Osteoblast (primary cell): ENCODE measurements at regions not wholly inside any gene's neighbourhood (a gene's known extent, or its start where the extent isn't known, plus 50 kb on each side); places are given as distances from the start of the nearest gene placed in this dataset.
"Not testable (repeated sequence)": the region's sequence is repeated elsewhere in the genome, so short reads cannot be mapped to it uniquely, and the experiment has no call there.

Source experiments
- DNase-seq: peaks from one replicate; pipeline ENCODE4 v3.0.0; 2011; ENCODE audit warnings: low spot score, mixed read lengths; ENCODE audit not compliant: insufficient read length; ENCODE audit errors: missing footprints
- H2AFZ ChIP-seq: 2 replicates; pipeline ENCODE4 v1.6.0; 2011; ENCODE audit warnings: mild to moderate bottlenecking, low read length
- H3K27ac ChIP-seq: 2 replicates; pipeline ENCODE4 v1.5.1; 2011; ENCODE audit warnings: mild to moderate bottlenecking, low read depth, low read length, moderate library complexity
- H3K27me3 ChIP-seq: 2 replicates; pipeline ENCODE4 v1.6.0; 2012; ENCODE audit warnings: mild to moderate bottlenecking, control low read depth, inconsistent platforms, low read length, moderate library complexity; ENCODE audit not compliant: insufficient read depth
- H3K36me3 ChIP-seq: 2 replicates; pipeline ENCODE4 v1.5.1; 2011; ENCODE audit warnings: mild to moderate bottlenecking, low read length, control low read depth, moderate library complexity; ENCODE audit not compliant: insufficient read depth
- H3K4me1 ChIP-seq: 2 replicates; pipeline ENCODE4 v1.5.1; 2011; ENCODE audit warnings: mild to moderate bottlenecking, low read length, control low read depth, moderate library complexity; ENCODE audit not compliant: insufficient read depth
- H3K4me2 ChIP-seq: 2 replicates; pipeline ENCODE4 v1.6.0; 2011; ENCODE audit warnings: mild to moderate bottlenecking, low read length; ENCODE audit not compliant: insufficient read depth
- H3K4me3 ChIP-seq: fragments of 200-600 bp; sonication (generic); 3 replicates; pipeline ENCODE4 v1.5.1; 2012; ENCODE audit warnings: mild to moderate bottlenecking, low read length, inconsistent platforms; ENCODE audit not compliant: insufficient read depth
- H3K79me2 ChIP-seq: 2 replicates; pipeline ENCODE4 v1.6.0; 2012; ENCODE audit warnings: mild to moderate bottlenecking, low read length, control low read depth, inconsistent platforms; ENCODE audit not compliant: insufficient read depth
- H3K9me3 ChIP-seq: 2 replicates; pipeline ENCODE4 v1.5.1; 2011; ENCODE audit warnings: low read depth, low read length, control low read depth
- H4K20me1 ChIP-seq: 2 replicates; pipeline ENCODE4 v1.6.0; 2012; ENCODE audit warnings: mild to moderate bottlenecking, low read length, control low read depth; ENCODE audit not compliant: insufficient read depth
- TF ChIP-seq, protein P1 (sequence below): IDR thresholded peaks from 2 replicates; pipeline ENCODE4 v1.5.1; 2011; ENCODE audit warnings: mild to moderate bottlenecking, low read depth, low read length, moderate library complexity; ENCODE audit errors: extremely low read depth

DNA sequence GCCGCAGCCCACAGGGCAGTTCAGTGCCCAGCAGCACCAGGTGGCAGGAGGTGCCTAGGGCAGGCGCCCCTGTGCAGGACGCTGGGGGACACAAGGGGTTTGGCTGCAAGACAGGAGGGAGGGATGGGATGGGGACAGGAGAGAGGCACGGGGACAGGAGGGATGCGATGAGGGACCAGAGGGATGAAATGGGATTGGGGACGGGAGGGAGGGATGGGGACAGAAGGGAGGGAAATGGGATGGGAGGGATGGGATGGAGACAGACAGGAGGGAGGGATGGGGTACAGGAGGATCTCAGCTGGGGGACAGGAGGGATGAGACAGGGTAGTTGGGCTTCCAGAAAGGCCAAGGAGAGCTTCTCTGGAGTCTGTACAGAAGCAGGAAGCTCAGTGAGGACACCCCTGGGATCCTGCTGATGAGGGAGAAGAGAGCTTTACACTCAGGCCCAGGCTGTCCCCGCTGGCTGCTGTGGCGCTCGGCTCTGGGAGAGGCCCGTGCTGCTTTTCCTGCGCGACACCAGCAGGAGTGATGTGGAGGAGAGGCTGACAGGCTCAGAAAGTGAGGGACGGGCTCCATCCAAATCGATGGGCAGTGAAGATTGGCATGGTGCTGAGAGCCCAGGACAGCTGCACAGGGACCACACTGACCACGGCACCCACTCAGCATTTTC lies 400.8 kb downstream of the SMOC2 start:
- Histone ChIP-seq H3K27me3 (no peaks in the 10 kb centered on the region), H3K4me1 (no peaks in the 10 kb centered on the region), H3K9me3 (no peaks in the 10 kb centered on the region), H3K27ac (no peak overlapping the region), H3K36me3 (no peaks in the 10 kb centered on the region), H4K20me1 (no peaks in the 10 kb centered on the region), H3K4me2 (no peak overlapping the region), H3K79me2 (no peaks in the 10 kb centered on the region), H3K4me3 (no peak overlapping the region), H2AFZ (no peak overlapping the region)
- TF ChIP-seq, protein P1, sequence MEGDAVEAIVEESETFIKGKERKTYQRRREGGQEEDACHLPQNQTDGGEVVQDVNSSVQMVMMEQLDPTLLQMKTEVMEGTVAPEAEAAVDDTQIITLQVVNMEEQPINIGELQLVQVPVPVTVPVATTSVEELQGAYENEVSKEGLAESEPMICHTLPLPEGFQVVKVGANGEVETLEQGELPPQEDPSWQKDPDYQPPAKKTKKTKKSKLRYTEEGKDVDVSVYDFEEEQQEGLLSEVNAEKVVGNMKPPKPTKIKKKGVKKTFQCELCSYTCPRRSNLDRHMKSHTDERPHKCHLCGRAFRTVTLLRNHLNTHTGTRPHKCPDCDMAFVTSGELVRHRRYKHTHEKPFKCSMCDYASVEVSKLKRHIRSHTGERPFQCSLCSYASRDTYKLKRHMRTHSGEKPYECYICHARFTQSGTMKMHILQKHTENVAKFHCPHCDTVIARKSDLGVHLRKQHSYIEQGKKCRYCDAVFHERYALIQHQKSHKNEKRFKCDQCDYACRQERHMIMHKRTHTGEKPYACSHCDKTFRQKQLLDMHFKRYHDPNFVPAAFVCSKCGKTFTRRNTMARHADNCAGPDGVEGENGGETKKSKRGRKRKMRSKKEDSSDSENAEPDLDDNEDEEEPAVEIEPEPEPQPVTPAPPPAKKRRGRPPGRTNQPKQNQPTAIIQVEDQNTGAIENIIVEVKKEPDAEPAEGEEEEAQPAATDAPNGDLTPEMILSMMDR: no peak
- DNase-seq: peak; percentile 88

DNA sequence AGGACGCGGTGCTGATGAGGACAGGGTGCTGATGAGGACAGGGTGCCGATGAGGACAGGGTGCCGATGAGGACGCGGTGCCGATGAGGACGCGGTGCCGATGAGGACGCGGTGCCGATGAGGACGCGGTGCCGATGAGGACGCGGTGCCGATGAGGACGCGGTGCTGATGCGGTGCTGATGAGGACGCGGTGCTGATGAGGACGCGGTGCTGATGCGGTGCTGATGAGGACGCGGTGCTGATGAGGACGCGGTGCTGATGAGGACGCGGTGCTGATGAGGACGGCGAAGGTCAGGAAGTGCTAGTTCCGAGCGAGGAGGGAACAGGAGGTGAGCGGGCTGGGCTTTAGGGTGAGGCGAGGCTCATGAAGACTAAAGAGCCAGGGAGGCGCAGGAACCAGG lies 399.9 kb downstream of the SMOC2 start:
- H3K4me1 ChIP-seq, H4K20me1 ChIP-seq, H3K79me2 ChIP-seq, H2AFZ ChIP-seq, DNase-seq, H3K27ac ChIP-seq, H3K27me3 ChIP-seq, H3K36me3 ChIP-seq, H3K4me3 ChIP-seq, H3K4me2 ChIP-seq, H3K9me3 ChIP-seq: not testable (repeated sequence)

GRCh38 chr6:168840299-168840698 lies 399.3 kb downstream of the SMOC2 start:
- not testable (repeated sequence) for H3K9me3 ChIP-seq, DNase-seq, H3K79me2 ChIP-seq, H3K4me2 ChIP-seq, H4K20me1 ChIP-seq, H2AFZ ChIP-seq, H3K4me3 ChIP-seq, H3K36me3 ChIP-seq, H3K4me1 ChIP-seq, H3K27ac ChIP-seq, H3K27me3 ChIP-seq

DNA sequence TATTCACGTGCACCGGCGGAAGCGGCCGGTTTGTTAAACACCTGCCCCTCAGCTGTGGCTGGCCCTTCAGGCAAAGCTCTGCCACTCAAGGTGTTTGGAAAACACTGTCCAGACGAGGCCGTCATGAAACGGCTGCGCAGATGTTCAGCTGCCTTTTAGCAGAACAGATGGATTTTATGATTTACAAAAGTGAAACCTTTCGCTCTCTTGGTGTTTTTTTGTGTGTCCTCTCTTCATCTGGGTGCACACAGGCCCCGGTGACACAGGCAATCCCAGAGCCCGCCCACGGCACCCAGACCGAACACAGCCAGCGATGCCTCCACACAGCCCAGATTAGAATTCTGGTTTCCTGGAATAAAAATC lies 397.0 kb downstream of the SMOC2 start:
- Histone ChIP-seq H4K20me1 (no peaks in the 10 kb centered on the region), H3K4me1 (no peaks in the 10 kb centered on the region), H3K4me2 (no peak overlapping the region), H2AFZ (no peak overlapping the region), H3K79me2 (no peaks in the 10 kb centered on the region), H3K27me3 (no peaks in the 10 kb centered on the region), H3K4me3 (no peak overlapping the region), H3K9me3 (no peaks in the 10 kb centered on the region), H3K36me3 (no peaks in the 10 kb centered on the region), H3K27ac (no peak overlapping the region)
- no peak for DNase-seq
- TF ChIP-seq, protein P1: no peak

DNA sequence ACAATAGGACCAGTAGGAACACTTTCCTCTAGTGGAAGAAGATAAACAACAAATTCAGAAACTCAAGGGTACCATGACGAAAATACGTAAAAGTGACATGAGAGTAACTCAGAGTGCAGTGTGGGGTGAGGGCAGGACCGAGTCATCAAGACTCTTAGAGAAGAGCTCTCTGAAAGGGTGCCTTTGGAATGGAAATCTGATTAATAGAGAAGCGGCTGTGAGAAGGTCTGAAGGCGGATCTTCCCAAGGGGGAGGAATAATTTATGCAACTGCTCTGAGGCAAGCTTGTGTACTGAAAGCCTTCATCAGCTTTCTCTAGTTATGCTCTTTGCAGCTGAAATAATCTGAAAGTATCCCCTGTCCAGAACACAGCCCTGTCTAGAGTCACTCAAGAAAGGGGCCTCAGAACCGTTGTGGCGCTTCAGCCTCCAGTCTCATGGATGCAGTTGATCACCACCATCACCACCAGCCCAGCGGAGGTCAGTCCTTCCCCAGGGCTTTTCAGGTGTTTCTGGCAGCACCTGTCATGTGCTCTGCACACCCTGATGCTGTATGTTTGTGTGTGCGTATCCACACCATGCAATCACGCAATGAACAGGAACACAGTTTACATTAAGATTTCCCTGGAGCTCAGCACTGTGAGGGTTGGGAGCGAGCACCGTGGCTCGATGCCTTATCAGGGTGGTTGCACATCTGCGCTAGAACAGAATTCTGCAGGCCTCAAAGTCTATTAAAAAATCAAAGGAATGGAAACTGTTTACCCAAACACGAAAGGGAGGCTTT lies 396.5 kb downstream of the SMOC2 start:
- H3K9me3 ChIP-seq: no peaks in the 10 kb centered on the region
- H3K4me1 ChIP-seq: no peaks in the 10 kb centered on the region
- H3K4me3 ChIP-seq: no peak overlapping the region
- no peak overlapping the region for H2AFZ ChIP-seq
- no peaks in the 10 kb centered on the region for H3K79me2 ChIP-seq
- no peak overlapping the region for H3K4me2 ChIP-seq
- DNase-seq: no peak
- H3K36me3 ChIP-seq: no peaks in the 10 kb centered on the region
- TF ChIP-seq, protein P1: no peak
- no peaks in the 10 kb centered on the region for H4K20me1 ChIP-seq
- no peaks in the 10 kb centered on the region for H3K27me3 ChIP-seq
- H3K27ac ChIP-seq: no peak overlapping the region
